Suprapubic skin (tissue), 3 donors: ENCODE measurements at regions not wholly inside any gene's neighbourhood (a gene's known extent, or its start where the extent isn't known, plus 50 kb on each side); places are given as distances from the start of the nearest gene placed in this dataset.

Source experiments
- EP300 ChIP-seq: sonication (generic); formaldehyde crosslinking; IDR thresholded peaks from one replicate; pipeline ENCODE4 v1.6.1; 2017; ENCODE audit warnings: antibody characterized with exemption
- TF ChIP-seq, protein P1 (sequence below), 2 donors: fragments of 200-600 bp in 1 of 2; fragments of 450-650 bp in 1 of 2; sonication (generic) in 1 of 2; IDR thresholded peaks; one replicate each; pipeline ENCODE4 v1.5.1; 2016 to 2019; ENCODE audit warnings: antibody characterized with exemption in 2 of 2, mild to moderate bottlenecking in 1 of 2, moderate library complexity in 1 of 2

GRCh38 chr1:96076589-96076988, 645.0 kb upstream of the PTBP2 start:
- TF ChIP-seq, protein P1, sequence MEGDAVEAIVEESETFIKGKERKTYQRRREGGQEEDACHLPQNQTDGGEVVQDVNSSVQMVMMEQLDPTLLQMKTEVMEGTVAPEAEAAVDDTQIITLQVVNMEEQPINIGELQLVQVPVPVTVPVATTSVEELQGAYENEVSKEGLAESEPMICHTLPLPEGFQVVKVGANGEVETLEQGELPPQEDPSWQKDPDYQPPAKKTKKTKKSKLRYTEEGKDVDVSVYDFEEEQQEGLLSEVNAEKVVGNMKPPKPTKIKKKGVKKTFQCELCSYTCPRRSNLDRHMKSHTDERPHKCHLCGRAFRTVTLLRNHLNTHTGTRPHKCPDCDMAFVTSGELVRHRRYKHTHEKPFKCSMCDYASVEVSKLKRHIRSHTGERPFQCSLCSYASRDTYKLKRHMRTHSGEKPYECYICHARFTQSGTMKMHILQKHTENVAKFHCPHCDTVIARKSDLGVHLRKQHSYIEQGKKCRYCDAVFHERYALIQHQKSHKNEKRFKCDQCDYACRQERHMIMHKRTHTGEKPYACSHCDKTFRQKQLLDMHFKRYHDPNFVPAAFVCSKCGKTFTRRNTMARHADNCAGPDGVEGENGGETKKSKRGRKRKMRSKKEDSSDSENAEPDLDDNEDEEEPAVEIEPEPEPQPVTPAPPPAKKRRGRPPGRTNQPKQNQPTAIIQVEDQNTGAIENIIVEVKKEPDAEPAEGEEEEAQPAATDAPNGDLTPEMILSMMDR (IDR thresholded peaks at IDR 0.05): no peak
- TF ChIP-seq EP300: no peak
